Germinal center (tissue), 1 donor: ENCODE measurements at regions not wholly inside any gene's neighbourhood (a gene's known extent, or its start where the extent isn't known, plus 50 kb on each side); places are given as distances from the start of the nearest gene placed in this dataset.
"Not testable (repeated sequence)": the region's sequence is repeated elsewhere in the genome, so short reads cannot be mapped to it uniquely, and the experiment has no call there.

Source experiments
- DNase-seq: peaks from one replicate; pipeline ENCODE4 v3.0.0; 2012; ENCODE audit warnings: mixed read lengths, low spot score

- no peak for DNase-seq
Measured at GRCh38 chr3:101950510-101950909, 101.2 kb downstream of the NFKBIZ start.

GRCh38 chr3:101950985-101951733 is 101.8 kb downstream of the NFKBIZ start:
- no peak for DNase-seq

DNA sequence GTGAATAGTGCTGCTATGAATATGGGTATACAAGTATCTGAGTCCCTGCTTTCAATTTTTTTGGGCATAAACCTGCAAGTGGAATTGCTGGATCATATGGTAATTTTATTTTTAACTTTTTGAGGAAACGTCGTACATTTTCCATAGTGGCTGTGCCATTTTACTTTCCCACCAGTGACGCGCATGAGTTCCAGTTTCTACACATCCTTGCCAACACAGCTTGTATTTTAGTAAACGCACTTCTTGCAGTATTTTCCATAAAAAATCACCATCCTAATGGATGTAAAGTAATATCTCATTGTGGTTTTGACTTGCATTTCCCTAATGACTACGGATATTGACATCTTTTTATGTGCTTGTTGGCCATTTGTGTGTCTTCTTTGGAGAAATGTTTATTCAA is 105.0 kb downstream of the NFKBIZ start:
- no peak for DNase-seq

- DNase-seq: no peak
Measured at GRCh38 chr3:101954936-101955335, 105.6 kb downstream of the NFKBIZ start.

DNA sequence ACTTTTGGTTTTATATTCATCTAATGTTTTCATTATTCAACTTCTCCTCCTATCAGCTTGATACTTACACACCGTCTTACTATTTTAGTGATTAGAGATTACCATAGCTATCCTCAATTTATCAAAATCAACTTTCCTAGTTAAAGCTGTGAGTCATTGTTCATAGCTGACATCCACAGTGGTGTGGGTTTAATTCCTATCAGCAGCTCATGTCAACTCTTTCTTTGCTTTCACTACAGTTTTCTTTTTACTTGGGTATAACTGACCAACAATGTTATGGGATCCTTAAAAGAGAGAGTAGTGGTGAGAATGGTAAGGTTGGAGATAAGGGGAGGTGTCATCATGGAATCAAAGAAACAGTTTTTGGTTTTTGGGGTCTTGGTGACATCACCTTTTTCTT is 112.7 kb downstream of the NFKBIZ start:
- DNase-seq: no peak

DNA sequence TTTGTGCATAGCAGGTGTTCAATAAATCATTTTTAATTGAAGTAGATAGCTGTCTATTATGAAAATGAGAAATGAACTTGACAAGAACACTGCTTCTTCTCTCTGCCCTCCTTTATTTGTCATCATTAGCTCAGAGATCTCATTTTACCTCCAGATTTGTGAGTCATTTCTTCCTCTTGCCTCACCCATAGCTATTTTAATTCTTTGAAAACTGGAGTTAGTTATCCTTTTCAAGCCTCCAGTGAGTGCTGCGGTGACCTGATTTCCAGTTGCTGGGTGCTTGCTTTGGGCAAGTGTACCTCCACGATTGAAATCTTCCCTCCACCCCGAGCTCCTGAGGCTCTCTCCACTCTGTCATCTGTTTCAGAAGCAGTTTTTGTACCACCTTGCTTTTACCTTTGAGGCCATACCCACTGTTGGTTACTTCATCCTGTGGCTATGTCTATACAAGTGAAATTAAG is 114.6 kb downstream of the NFKBIZ start:
- DNase-seq: no peak

DNA sequence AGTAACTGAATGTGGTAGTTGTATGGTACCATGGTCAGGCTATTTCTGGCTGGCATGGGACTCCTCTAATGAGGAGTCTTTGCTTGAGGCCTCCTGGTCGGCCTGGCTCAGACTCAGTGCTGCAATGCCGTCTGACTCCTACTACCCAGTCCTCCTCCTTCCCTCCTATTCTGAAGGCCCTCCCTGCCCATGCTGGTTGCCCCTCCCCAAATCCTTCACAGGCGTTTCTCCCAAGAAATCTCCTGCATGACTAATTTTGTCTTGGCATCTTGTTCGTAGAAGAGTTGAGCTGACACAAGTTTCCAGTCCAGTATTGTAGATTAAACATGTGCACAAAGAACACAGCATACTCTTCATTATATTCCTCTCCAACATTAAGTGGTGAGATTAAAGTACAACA is 115.5 kb downstream of the NFKBIZ start:
- no peak for DNase-seq

DNA sequence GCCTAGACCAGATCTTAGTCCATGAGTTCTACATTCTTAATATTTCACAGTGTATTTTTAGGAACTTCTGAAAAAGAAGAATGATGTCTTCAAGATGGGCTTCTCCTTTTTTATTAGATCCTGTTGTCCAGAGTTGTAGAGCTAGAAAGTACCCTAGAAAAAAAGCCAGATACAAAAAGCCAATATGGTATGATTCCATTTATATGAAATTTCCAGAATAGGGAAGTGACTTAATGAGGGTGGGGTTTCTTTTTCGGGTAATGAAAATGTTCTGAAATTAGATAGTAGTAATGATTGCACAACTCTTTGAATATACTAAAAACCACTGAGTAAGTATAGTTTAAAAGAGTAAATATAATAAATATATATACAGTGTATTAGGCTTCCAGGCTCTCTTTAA is 116.9 kb downstream of the NFKBIZ start:
- DNase-seq: no peak

DNA sequence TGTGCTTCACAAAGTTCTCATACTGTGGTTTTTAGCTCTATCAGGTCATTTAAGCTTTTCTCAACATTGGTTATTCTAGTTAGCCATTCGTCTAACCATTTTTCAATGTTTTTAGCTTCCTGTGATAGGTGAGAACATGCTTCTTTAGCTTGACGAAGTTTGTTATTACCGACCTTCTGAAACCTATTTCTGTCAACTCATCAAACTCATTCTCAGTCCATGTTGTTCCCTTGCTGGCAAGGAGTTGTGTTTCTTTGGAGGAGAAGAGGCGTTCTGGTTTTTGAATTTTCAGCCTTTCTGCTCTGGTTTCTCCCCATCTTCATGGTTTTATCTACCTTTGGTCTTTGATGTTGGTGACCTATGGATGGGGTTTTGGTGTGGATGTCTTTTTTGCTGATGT is 120.9 kb downstream of the NFKBIZ start:
- no peak for DNase-seq

- DNase-seq: no peak
Measured at GRCh38 chr3:101970905-101971304, 121.6 kb downstream of the NFKBIZ start.

DNA sequence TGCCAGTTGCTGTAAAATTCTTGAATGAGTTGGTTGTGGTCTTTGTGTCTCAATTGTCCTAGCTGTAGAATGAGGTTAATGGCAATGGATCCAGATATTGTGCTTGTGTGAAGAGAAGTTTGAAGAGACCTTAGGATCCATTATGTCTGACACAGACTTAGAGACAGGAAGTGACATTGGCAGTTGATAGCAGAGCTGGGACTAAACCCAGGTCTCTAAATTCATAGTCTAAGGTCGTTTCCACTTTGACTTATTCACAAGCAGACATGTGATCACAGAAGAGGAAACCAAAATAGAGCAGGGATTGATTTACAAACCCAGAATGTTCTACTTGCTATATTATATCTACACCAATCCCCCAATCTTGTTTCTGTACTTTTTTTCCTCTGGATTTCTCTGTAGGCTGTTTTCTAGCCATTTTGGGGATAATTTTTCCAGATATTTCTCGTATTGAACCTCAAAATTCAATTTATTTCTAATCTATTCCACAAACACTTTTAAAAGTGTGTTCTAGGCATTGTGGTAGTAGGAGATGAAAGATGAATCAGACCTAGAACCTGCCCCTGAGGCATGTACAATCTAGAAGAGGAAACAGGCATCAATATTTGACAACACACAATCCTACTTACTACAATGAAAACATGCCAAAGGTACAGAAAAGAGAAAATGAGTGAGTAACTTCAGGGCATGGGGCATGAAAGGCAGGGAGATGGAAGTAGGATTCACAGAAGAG is 123.3 kb downstream of the NFKBIZ start:
- DNase-seq: no peak

GRCh38 chr3:101973163-101973505 is 123.8 kb downstream of the NFKBIZ start:
- no peak for DNase-seq

GRCh38 chr3:101975415-101975814 is 126.1 kb downstream of the NFKBIZ start:
- not testable (repeated sequence) for DNase-seq

GRCh38 chr3:101976473-101976872 is 127.2 kb downstream of the NFKBIZ start:
- DNase-seq: no peak

GRCh38 chr3:101978348-101978747 is 129.0 kb downstream of the NFKBIZ start:
- DNase-seq: no peak

DNA sequence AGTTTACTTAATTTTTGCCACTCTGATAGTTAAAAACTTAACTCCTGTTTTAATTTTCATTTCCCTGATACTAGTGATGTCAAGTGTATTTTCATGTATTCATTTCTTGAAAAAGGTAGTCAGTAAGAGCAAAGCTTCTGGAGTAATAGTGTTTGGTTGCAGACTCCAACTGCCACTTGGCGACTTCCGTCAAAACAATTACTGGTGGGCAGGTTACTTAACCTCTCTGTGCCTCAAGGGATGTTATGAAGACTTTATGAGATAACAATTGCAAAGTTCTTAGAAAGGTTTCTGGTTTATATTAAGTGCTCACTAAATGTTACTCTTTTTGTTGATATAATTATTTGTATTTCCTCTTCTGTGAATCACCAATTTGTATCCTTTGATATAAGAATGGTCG is 129.7 kb downstream of the NFKBIZ start:
- no peak for DNase-seq

DNA sequence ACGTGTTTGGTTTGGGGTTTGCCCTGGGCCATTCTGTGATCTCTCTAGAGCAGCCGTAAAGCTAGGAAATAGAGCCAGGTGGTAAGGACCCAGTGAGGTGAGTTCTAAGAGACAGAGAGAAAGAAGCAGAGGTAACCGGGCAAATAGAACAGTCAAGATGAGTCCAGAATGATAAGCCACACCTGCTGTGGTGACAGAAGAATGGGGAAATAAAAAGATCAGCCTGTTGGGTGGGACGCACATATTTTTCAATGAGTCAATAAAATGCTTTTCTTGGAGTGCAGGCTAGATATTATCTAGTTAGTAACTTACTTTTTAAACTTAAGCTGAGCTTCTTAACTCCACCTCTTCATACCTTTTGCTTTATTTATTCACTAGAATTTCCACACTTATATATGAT is 135.0 kb downstream of the NFKBIZ start:
- DNase-seq: no peak

- DNase-seq: no peak
Measured at GRCh38 chr3:101988596-101988995, 139.3 kb downstream of the NFKBIZ start.

- DNase-seq: no peak
Measured at GRCh38 chr3:101989578-101990200, 140.4 kb downstream of the NFKBIZ start.

DNA sequence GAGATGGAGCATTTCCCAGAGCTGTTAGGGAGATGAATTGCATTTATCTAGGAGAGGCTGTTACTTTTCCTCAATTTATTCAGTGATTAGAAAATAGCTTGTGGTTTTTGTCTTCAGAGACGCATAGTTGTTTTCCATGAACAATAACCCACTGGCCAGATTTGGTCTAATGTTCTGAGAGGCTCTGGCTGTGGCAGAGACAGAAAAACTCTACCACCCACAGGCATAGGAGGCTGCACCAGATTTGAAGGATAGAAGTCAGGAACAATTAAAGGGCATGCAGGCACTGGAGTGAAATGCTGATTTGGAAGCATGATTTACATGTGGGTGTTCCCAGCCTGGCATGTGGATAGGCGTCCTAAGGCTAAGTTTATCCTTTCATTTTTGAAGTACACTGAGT is 143.5 kb downstream of the NFKBIZ start:
- no peak for DNase-seq

DNA sequence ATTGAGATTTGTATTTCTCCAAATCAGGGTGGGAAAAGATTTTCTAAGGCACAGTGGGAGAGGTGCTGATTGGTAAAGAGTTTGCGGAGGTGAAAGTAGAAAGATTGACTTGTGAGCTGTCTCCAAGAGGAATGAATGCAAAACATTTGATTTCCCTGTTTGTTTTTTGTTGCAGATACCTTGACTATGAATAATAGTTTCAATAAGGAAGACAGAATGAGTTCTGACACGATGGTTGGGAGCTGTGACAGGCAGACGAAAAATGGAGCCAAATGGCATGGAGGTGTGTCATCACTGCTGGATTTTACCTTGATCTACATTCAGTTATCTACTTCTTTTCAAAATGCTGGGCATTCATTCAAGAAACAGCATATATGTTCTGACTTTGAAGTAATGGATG is 145.1 kb downstream of the NFKBIZ start:
- DNase-seq: no peak

- no peak for DNase-seq
Measured at GRCh38 chr3:101995371-101996046, 146.2 kb downstream of the NFKBIZ start.

DNA sequence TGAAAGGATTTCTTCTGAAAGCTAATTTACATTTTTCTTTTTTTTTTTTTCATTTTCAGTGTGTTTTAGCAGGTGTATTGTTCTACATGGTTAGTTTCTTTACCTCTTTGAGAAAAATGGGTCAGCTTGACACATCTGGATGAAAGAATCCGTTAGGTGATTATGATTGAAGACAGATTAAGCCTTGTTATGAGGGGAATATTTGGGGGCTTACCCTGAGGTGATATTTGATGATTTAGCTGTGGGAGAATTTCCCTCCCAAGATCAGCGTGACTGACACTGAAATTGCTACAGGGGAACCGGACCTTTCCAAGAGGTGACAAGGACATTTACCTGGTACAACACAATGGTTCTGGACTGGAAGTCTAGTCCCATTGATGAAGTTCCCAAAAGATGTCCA is 147.5 kb downstream of the NFKBIZ start:
- no peak for DNase-seq
